ENCODE measurements at regions not wholly inside any gene's neighbourhood (a gene's known extent, or its start where the extent isn't known, plus 50 kb on each side); places are given as distances from the start of the nearest gene placed in this dataset.

GRCh38 chr1:214991691-214992315 is 90.7 kb upstream of the KCNK2 start:
- TF ChIP-seq, protein P1, sequence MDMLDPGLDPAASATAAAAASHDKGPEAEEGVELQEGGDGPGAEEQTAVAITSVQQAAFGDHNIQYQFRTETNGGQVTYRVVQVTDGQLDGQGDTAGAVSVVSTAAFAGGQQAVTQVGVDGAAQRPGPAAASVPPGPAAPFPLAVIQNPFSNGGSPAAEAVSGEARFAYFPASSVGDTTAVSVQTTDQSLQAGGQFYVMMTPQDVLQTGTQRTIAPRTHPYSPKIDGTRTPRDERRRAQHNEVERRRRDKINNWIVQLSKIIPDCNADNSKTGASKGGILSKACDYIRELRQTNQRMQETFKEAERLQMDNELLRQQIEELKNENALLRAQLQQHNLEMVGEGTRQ (CRISPR knock-in tag; IDR thresholded peaks at IDR 0.05), result no peak
- no peak for TF ChIP-seq USF1 (CRISPR knock-in tag; IDR thresholded peaks at IDR 0.05)
- TF ChIP-seq, protein P2, sequence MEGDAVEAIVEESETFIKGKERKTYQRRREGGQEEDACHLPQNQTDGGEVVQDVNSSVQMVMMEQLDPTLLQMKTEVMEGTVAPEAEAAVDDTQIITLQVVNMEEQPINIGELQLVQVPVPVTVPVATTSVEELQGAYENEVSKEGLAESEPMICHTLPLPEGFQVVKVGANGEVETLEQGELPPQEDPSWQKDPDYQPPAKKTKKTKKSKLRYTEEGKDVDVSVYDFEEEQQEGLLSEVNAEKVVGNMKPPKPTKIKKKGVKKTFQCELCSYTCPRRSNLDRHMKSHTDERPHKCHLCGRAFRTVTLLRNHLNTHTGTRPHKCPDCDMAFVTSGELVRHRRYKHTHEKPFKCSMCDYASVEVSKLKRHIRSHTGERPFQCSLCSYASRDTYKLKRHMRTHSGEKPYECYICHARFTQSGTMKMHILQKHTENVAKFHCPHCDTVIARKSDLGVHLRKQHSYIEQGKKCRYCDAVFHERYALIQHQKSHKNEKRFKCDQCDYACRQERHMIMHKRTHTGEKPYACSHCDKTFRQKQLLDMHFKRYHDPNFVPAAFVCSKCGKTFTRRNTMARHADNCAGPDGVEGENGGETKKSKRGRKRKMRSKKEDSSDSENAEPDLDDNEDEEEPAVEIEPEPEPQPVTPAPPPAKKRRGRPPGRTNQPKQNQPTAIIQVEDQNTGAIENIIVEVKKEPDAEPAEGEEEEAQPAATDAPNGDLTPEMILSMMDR (IDR thresholded peaks at IDR 0.05), result no peak
- TF ChIP-seq NFE2L1 (CRISPR knock-in tag; IDR thresholded peaks at IDR 0.05), result no peak
- TF ChIP-seq ETV6 (CRISPR knock-in tag; IDR thresholded peaks at IDR 0.05), result no peak
- TF ChIP-seq, protein P3, sequence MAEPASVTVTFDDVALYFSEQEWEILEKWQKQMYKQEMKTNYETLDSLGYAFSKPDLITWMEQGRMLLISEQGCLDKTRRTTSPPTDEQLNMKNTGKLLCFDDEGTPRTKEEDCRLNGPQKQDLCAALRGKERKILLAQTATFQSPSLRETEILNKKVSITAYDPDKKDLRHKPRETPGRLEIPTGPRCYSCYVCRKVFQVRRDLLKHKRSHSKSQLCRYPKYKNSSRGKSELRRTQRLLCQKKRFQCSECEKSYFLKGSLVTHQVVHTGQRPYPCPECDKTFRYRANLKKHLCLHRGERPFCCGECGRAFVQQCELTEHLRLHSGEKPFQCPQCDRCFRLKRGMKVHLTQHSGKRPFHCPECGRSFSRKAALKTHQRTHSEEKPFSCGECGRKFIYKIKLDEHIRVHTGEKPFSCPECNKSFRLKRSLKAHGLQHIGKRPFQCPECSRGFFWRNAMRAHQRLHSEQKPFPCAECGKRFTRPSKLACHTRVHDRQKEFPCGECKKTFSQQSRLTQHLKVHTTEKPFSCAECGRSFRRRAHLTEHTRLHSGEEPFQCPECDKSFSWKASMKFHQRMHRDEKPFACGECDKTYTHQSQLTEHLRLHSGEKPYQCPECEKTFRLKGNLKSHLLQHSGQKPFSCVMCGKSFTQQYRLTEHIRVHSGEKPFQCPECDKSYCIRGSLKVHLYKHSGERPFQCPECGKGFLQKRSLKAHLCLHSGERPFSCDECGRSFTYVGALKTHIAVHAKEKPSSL (CRISPR knock-in tag; conservative IDR thresholded peaks at IDR 0.05), result no peak
- no peak for TF ChIP-seq TEAD1 (CRISPR knock-in tag; IDR thresholded peaks at IDR 0.05)
- TF ChIP-seq AFF4 (CRISPR knock-in tag; IDR thresholded peaks at IDR 0.05; ENCODE audit: borderline replicate concordance), result no peak
- no peak for TF ChIP-seq MYBL2 (CRISPR knock-in tag; IDR thresholded peaks at IDR 0.05)
- TF ChIP-seq SP1 (CRISPR knock-in tag; conservative IDR thresholded peaks at IDR 0.05), result no peak
- TF ChIP-seq NR2C2 (CRISPR knock-in tag; IDR thresholded peaks at IDR 0.05), result no peak
- no peak for TF ChIP-seq CREB1 (CRISPR knock-in tag; IDR thresholded peaks at IDR 0.05)
- TF ChIP-seq, protein P4, sequence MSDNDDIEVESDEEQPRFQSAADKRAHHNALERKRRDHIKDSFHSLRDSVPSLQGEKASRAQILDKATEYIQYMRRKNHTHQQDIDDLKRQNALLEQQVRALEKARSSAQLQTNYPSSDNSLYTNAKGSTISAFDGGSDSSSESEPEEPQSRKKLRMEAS (CRISPR knock-in tag; IDR thresholded peaks at IDR 0.05), result no peak

Data from WTC11 (cell line).